HG03196 (cell line): ENCODE measurements at regions not wholly inside any gene's neighbourhood (a gene's known extent, or its start where the extent isn't known, plus 50 kb on each side); places are given as distances from the start of the nearest gene placed in this dataset.
"Not testable (repeated sequence)": the region's sequence is repeated elsewhere in the genome, so short reads cannot be mapped to it uniquely, and the experiment has no call there.

Source experiments
- ATAC-seq: cut with Tn5 transposase; IDR thresholded peaks from one replicate; pipeline ENCODE4 v1.9.1; 2021; ENCODE audit not compliant: unreplicated experiment

- no peak for ATAC-seq
Observed at GRCh38 chr18:10164271-10165071, 250.7 kb downstream of the VAPA start.

GRCh38 chr18:10166164-10166807 is 252.5 kb downstream of the VAPA start:
- ATAC-seq = no peak

- no peak for ATAC-seq
Observed at GRCh38 chr18:10167759-10168158, 253.9 kb downstream of the VAPA start.

- ATAC-seq = no peak
Observed at GRCh38 chr18:10168477-10168876, 254.7 kb downstream of the VAPA start.

GRCh38 chr18:10169064-10169562 is 255.3 kb downstream of the VAPA start:
- ATAC-seq = no peak

GRCh38 chr18:10169814-10170213 is 256.0 kb downstream of the VAPA start:
- ATAC-seq = no peak

GRCh38 chr18:10170375-10170774 is 256.6 kb downstream of the VAPA start:
- no peak for ATAC-seq

GRCh38 chr18:10175333-10175732 is 261.5 kb downstream of the VAPA start:
- not testable (repeated sequence) for ATAC-seq

GRCh38 chr18:10179326-10179725 is 265.5 kb downstream of the VAPA start:
- not testable (repeated sequence) for ATAC-seq

- no peak for ATAC-seq
Observed at GRCh38 chr18:10182009-10182624, 268.3 kb downstream of the VAPA start.

GRCh38 chr18:10184776-10185175 is 269.7 kb upstream of the APCDD1 start:
- ATAC-seq = no peak

- no peak for ATAC-seq
Observed at GRCh38 chr18:10188971-10189810, 265.2 kb upstream of the APCDD1 start.

GRCh38 chr18:10190564-10190963 is 263.9 kb upstream of the APCDD1 start:
- no peak for ATAC-seq

GRCh38 chr18:10193444-10193843 is 261.0 kb upstream of the APCDD1 start:
- no peak for ATAC-seq

- ATAC-seq = no peak
Observed at GRCh38 chr18:10194592-10194991, 259.8 kb upstream of the APCDD1 start.

GRCh38 chr18:10195529-10195928 is 258.9 kb upstream of the APCDD1 start:
- ATAC-seq = no peak

GRCh38 chr18:10197097-10197496 is 257.3 kb upstream of the APCDD1 start:
- no peak for ATAC-seq

- no peak for ATAC-seq
Observed at GRCh38 chr18:10201226-10201625, 253.2 kb upstream of the APCDD1 start.

GRCh38 chr18:10201659-10202058 is 252.8 kb upstream of the APCDD1 start:
- ATAC-seq = no peak

- no peak for ATAC-seq
Observed at GRCh38 chr18:10202845-10203321, 251.6 kb upstream of the APCDD1 start.

GRCh38 chr18:10205151-10205550 is 249.3 kb upstream of the APCDD1 start:
- no peak for ATAC-seq
